Mucosa of descending colon (tissue), 3 donors: ENCODE measurements at regions not wholly inside any gene's neighbourhood (a gene's known extent, or its start where the extent isn't known, plus 50 kb on each side); places are given as distances from the start of the nearest gene placed in this dataset.

ENCODE experiments used
- ATAC-seq: fragments of 200-7000 bp; cut with Tn5 transposase; one replicate; pipeline ENCODE4 v1.9.1; 2020; ENCODE audit warnings: mild to moderate bottlenecking, moderate library complexity
- DNase-seq, 3 donors: peaks; one replicate each; pipeline ENCODE4 v3.0.0-alpha.2; 2020
- H3K36me3 ChIP-seq: fragments of 200-600 bp; one replicate; pipeline ENCODE4 v1.8.0; 2021; ENCODE audit warnings: low read depth, mild to moderate bottlenecking
- H3K4me1 ChIP-seq: fragments of 200-600 bp; one replicate; pipeline ENCODE4 v1.8.0; 2021; ENCODE audit warnings: low read depth, mild to moderate bottlenecking
- H3K4me3 ChIP-seq: fragments of 200-600 bp; one replicate; pipeline ENCODE4 v1.8.0; 2021; ENCODE audit warnings: mild to moderate bottlenecking
- H3K9me3 ChIP-seq: fragments of 200-600 bp; one replicate; pipeline ENCODE4 v1.8.0; 2021; ENCODE audit warnings: mild to moderate bottlenecking
- intact Hi-C, 2 donors: fragments of 100-400 bp; cut with DNase I in 1 of 2; cut with micrococcal nuclease in 1 of 2; formaldehyde crosslinking; loops; one replicate each; pipeline versions ENCODE4 v1.11.0 to v1.11.1; 2022; cut with DNase I, micrococcal nuclease
- TF ChIP-seq, protein P1 (sequence below): fragments of 200-600 bp; IDR thresholded peaks from one replicate; pipeline ENCODE4 v1.8.0; 2022; ENCODE audit warnings: antibody characterized with exemption, mild to moderate bottlenecking
- donor health status: DM: no; HTN: no; CAD: no; lungs with moderate emphysema.
- donor health status: DM: no; HTN: no; CAD: no.
- donor health status: DM: no; HTN: yes; CAD: no.

DNA sequence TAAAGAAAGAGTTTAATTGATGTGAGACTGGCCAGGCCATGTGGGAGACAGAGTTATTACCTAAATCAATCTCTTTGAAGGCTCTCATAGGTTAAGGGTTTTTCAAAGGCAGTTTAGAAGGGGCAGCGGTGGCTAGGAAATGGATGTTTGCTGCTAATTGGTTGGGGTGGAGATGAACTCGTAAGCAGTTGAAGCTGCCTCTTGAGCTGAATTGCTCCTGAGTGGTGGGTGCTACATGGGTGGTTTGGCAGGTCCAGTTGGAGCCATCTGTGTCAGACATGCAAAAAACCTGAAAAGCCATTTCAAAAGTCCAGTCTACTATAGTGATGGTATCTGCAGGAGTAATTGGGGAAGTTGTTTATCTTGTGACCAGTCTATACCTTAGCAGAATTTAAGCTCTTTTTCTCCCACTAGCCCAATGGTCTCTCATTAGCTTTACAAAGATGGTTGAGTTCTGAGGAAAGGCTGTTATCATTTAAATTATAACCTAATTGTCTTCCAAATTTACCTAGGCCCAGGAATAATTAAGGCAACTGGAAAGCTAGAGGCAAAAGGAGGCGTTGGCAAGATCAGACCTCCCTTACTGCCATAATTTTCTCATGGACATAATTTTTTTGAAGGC, 762.4 kb upstream of the FRG1 start:
- intact Hi-C loops: no loop called here
- ATAC-seq (no peak), DNase-seq (no peak)
- no peaks in the 10 kb centered on the region for H3K36me3 ChIP-seq
- H3K4me1 ChIP-seq: no peaks in the 10 kb centered on the region
- no peak overlapping the region for H3K4me3 ChIP-seq
- no peaks in the 10 kb centered on the region for H3K9me3 ChIP-seq
- TF ChIP-seq, protein P1, sequence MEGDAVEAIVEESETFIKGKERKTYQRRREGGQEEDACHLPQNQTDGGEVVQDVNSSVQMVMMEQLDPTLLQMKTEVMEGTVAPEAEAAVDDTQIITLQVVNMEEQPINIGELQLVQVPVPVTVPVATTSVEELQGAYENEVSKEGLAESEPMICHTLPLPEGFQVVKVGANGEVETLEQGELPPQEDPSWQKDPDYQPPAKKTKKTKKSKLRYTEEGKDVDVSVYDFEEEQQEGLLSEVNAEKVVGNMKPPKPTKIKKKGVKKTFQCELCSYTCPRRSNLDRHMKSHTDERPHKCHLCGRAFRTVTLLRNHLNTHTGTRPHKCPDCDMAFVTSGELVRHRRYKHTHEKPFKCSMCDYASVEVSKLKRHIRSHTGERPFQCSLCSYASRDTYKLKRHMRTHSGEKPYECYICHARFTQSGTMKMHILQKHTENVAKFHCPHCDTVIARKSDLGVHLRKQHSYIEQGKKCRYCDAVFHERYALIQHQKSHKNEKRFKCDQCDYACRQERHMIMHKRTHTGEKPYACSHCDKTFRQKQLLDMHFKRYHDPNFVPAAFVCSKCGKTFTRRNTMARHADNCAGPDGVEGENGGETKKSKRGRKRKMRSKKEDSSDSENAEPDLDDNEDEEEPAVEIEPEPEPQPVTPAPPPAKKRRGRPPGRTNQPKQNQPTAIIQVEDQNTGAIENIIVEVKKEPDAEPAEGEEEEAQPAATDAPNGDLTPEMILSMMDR: no peak

DNA sequence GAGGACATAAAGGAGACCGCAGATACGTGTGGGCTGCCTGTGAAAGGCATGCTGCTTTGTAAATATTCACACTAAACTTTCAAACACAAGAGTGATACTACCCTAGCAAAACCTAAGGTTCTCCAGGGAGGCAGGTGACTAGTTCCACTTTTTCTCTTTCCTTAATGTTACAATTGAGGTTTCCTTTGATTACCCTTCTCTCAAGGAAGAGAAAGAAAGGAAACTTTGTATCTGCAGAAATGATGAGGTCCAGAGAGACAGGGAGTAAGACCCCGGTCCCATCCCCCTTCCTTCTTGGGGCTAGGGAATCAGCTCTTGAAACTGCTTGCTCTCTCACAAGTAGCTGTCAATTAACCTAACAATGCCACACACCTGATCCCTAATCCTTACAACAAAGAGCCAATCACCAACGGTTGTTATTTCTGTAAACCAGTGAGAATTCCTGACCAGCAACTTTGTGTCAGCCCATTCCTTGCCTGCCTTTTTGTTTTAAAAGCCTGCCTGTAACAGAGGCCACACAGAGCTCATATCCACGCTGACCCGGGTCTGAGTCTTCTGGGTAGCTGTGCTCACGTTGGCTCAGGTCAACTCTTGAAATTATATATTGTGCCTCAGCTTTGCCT, 754.8 kb upstream of the FRG1 start:
- H3K4me1 ChIP-seq: no peaks in the 10 kb centered on the region
- intact Hi-C loops: no loop called here
- no peak overlapping the region for H3K4me3 ChIP-seq
- peaks cover 6% of the 10 kb centered on the region for H3K9me3 ChIP-seq
- DNase-seq (no peak), ATAC-seq (no peak)
- TF ChIP-seq, protein P1: no peak
- H3K36me3 ChIP-seq: no peaks in the 10 kb centered on the region

DNA sequence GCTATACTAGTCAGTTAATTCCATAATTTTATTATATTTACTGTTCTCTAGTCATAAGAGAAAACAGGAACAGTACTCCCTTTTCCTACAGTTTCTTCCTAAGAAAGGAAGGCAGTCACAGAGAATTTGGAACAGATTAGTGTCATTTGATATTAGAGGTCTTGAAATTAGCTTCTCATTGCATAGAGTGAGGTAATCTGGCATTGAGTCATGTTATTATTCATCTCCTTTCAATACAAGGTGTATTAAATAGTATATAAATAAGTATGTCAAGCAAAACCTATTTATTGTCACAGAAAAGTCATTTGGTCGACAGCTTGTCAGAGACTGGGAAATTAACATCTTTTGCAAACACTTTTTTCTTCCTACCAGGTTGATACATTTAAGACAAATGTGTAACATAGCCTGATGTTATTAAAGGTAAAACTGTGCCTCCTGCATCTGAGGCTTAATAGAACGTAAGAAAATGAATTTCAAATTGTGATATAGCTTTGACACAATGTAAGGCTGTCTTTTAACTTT, 753.1 kb upstream of the FRG1 start:
- H3K4me3 ChIP-seq: no peak overlapping the region
- peaks cover 6% of the 10 kb centered on the region for H3K9me3 ChIP-seq
- TF ChIP-seq, protein P1: no peak
- intact Hi-C loops: no loop called here
- no peaks in the 10 kb centered on the region for H3K36me3 ChIP-seq
- no peak for ATAC-seq
- no peak for DNase-seq
- H3K4me1 ChIP-seq: no peaks in the 10 kb centered on the region

DNA sequence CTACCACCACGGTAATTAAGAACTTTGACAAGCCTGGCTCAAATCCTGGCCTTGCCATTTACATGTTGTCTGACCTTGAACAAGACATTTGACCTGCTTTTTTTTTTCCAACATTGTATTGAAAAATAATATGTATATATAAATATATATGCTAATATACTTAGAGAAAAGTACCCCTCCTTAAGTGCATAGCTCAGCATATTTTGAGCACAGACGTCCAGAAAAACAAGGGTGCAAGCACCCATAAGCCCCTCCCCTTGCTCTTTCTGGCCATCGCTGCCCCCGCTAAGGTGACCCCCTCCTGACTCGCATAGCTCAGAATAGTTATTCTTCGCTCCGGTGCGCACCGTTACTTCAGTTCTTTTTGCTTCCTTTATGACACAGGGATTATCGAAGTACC, 742.0 kb upstream of the FRG1 start:
- Histone ChIP-seq H3K4me1 (no peaks in the 10 kb centered on the region), H3K36me3 (no peaks in the 10 kb centered on the region), H3K9me3 (no peaks in the 10 kb centered on the region), H3K4me3 (no peak overlapping the region)
- ATAC-seq: no peak
- DNase-seq: no peak
- TF ChIP-seq, protein P1: no peak
- intact Hi-C loops: no loop called here

DNA sequence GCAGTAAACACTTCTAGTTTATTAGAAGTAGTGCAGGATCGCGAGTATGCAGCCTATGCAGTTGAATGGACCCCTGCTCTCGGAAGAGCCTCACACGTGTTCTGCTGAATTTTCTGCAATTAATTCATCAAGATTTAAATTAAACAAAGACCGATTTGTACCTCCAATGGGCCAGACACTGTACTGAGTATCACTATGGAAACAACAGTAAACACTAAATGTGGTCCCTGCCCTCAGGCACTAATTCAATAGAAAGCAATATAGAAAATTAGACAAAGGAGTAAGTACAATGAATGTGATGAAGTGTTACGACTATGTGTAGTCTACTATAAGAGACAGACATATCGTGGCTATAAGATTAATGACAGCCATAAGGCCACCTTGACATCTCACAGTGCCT, 740.3 kb upstream of the FRG1 start:
- H3K36me3 ChIP-seq: no peaks in the 10 kb centered on the region
- no peak overlapping the region for H3K4me3 ChIP-seq
- no peak for DNase-seq
- intact Hi-C loops: no loop called here
- H3K4me1 ChIP-seq: no peaks in the 10 kb centered on the region
- TF ChIP-seq, protein P1: no peak
- no peaks in the 10 kb centered on the region for H3K9me3 ChIP-seq
- no peak for ATAC-seq
